Glomerular visceral epithelial cell (primary cell): ENCODE measurements at regions not wholly inside any gene's neighbourhood (a gene's known extent, or its start where the extent isn't known, plus 50 kb on each side); places are given as distances from the start of the nearest gene placed in this dataset.
A peak's percentile ranks its signal among the peaks of the same experiment; 100 is the strongest.

Experiments used
- DNase-seq: peaks from one replicate; pipeline ENCODE4 v3.0.0-alpha.2; 2016; ENCODE audit errors: extremely low spot score

GRCh38 chr5:105836268-105836667 lies 1834.5 kb downstream of the EFNA5 start:
- no peak for DNase-seq

GRCh38 chr5:105828821-105829220 lies 1841.9 kb downstream of the EFNA5 start:
- no peak for DNase-seq

DNA sequence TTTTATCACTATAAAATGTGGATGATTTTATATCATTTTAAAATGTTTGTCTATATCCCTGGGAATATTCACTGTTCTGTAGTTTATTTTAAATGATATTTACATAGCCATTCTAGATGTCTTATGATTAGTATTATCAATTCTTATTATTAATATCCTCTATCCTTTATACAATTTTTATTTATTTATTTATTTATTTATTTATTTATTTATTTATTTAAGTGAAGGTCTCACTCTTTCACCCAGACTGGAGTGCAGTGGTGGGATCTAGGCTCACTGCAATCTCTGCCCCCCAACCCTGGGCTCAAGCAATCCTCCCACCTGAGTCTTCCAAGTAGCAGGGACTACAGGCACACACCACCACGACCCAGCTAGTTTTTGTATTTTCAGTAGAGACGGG lies 1848.9 kb downstream of the EFNA5 start:
- no peak for DNase-seq

DNA sequence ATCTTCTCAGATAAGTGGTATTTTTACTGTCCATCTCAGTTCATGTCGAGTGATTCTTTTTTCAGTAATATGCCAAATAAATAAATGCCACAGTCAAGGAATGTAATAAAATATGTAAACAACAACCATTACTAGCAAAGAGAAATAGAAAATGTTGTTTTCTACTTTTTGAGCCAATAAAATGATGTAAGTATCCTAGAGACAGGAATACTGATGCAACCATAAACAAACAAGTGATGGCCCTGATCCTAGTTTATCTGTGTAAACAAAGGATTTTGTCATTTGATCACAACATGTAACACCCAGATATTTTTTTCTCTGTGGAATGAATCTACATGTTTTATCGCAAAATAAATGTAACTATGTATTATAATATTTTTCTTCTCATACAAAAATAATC lies 1852.8 kb downstream of the EFNA5 start:
- no peak for DNase-seq

DNA sequence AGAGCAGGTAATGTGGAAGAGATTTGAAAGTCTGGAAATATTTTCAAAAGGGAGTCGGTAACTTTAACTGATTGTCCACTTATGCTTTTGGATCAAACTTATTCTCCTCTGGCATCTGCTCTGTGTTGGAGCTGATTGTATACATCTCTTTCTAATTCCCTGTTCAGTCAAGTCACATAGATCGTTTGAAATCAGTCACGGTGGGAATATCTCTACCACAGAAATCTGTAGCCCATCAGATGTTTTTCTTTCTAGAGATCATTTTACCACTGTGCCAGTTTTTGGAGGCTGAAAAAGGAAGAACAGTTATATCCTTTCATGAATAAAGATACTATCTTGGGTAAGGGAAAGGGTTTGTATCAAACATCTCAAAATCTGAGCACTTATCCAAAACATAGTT lies 1853.3 kb downstream of the EFNA5 start:
- DNase-seq, result no peak

- no peak for DNase-seq
Observed at GRCh38 chr5:105816961-105817360, 1853.8 kb downstream of the EFNA5 start.

DNA sequence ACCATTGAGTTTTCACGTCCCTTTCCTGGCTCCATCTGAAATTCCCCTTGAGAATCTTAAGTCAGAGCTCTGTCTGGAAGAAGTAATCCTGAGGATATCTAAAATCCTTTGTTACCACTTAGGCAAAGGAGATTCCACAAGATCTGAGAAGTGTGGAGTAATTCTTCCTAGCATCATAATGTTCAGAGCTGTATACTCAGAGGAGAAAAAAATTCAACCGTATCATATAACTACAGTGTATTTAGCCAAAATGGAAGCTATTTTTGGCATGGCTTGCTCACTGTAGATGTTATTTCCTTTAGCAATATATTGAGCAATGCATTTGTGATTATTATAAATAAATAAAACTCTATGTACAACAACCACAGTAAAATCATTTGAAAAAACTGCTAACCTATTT lies 1858.4 kb downstream of the EFNA5 start:
- DNase-seq, result no peak

DNA sequence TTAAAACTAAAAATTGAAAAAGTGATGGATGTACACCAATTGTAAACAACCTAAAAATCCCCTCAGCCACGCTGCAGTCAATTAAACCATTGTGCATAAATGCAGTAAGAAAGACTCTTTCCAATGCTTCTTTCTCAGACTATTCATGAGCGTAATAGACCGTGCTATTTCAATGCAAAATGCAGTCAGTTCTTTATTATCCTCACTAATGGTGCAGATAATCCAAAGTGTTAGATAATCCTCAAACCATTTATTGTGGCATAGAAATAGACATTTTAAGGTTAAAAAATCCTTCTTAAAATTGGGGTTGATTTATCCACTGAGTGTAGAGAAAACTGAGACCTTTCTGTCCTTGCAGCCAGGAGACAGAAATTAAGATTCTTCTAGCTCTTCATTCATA lies 1862.8 kb downstream of the EFNA5 start:
- DNase-seq, result no peak

DNA sequence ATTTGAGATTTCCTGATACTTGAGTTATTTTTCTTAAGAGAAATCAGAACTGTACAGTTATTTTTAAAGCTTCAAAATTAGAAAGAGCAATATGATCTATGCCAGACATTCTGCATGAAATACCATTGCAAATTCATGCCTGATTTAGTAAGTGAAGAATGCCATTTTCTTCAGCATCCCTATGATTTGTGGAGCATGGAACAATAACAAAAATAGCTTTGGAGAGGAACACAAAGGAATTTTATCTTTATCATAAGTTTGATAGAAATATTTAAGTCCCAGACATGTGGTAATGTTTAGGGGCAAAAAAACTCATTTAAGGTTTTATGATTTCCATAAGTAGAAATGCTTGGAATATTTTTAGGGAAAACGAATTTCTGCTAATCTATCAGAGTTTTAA lies 1863.4 kb downstream of the EFNA5 start:
- DNase-seq, result no peak

GRCh38 chr5:105806596-105806995 lies 1864.1 kb downstream of the EFNA5 start:
- DNase-seq, result no peak

GRCh38 chr5:105803431-105803830 lies 1867.3 kb downstream of the EFNA5 start:
- DNase-seq, result no peak

DNA sequence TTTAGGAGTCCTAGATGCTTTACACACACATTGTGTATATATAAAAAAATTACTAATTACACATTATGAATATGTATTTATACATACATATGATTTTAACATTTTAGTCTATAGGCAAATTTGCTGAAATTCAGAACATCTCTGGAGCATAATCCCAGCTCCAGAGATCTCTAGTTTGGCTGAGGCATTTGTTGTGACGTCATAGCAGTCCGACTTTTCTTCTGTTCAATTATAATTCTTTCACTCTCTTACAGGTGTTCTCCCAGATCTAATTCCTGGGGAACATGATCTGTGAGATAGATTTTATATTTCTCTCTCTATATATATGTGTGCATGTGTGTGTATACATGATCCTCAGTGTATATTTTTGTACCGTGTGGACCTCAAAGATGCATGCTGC lies 1876.2 kb downstream of the EFNA5 start:
- no peak for DNase-seq

- no peak for DNase-seq
Observed at GRCh38 chr5:105789246-105789645, 1881.5 kb downstream of the EFNA5 start.

DNA sequence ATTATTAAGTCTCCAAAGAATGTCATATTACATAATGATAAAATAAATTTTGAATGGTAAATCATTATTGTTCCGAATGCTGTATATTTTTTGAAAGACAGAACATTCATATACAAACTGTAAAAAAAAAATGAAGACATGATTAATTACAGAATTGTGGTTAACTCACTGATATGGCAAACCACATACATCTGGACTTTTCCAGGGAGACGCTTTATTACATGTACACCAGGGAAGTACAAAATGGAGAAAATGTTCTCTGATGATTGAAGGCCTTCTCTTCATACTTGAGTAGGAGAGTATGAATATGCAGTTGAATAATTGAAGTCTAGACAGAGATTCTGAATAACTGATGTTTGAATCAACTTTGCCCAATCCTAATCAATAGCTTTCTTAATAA lies 1886.9 kb downstream of the EFNA5 start:
- no peak for DNase-seq

DNA sequence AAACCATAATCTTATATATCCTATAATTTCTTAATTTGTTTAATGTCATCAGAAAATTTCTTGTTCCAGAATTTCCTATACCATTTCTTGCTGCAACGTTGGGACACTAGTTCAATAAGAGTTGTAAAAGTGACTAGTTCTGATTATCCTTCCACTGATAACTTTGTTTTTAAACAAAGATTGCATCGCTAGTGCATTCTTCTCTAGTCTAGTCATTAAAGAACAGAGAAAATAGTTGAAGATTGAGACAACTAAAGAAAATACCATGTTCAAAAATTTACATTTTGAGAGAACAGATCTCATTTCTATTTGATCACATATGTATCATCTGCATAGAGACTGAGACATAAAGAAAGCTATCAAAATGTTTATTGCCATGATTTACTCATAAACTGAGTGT lies 1888.2 kb downstream of the EFNA5 start:
- no peak for DNase-seq

DNA sequence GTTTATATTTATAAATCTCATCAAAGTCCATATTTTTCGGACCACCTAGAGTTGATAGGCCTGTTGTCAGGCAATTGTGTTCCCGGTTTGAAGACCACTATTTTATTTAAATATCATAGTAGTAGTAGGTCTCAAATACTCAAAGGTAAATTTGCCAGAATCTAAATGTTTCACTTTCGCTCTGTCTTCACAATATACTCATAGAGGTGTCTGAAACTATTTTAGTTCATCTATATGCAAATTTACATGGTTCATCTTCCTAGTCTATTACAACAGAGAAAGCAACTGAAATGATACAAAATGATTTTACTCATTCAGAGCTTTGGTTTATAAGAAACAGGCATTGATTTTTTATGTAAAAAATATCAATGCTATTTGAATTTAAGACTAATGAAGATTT lies 1897.5 kb downstream of the EFNA5 start:
- DNase-seq, result no peak

- DNase-seq, result no peak
Observed at GRCh38 chr5:105767267-105767666, 1903.5 kb downstream of the EFNA5 start.

- DNase-seq, result no peak
Observed at GRCh38 chr5:105762728-105763127, 1908.0 kb downstream of the EFNA5 start.

- DNase-seq, result peak; percentile 27
Observed at GRCh38 chr5:105754056-105754455, 1916.7 kb downstream of the EFNA5 start.

DNA sequence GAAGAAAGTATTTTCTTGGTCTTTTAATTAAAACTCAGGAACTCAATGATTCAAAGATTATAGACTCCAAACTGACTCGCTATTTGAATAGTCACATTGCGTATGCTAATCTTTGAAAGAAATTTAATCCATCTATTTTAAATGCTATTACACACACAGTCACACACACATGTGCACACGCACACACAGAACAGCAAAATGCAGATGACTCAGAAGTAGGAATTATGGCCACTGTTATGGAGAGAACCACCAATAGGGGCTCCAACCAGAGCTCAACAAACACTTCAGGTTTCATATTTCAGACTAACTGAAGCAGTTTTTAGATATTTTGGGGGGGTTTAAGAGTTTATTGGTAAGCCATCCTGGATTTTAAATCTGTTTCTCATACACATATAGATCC lies 1917.9 kb downstream of the EFNA5 start:
- DNase-seq, result no peak

DNA sequence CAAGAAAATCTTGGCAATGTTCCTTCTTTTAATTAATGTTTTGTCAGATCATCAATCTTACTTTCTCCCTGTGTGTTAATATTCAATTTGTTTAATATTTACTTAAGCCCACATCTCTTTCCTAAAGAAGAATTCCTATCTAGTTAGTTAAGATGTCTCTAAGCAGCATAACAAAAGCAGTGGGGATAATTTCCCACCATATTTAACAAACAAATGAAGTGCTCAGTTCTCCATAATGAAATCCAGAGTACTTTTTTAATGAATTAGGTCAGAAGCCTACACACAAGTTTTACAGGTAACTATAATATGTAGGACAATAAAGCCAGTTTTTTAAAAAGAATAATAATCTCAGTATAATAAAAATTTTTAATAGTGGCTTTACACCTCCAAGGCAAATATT lies 1918.8 kb downstream of the EFNA5 start:
- DNase-seq, result no peak

GRCh38 chr5:105745111-105745510 lies 1925.6 kb downstream of the EFNA5 start:
- no peak for DNase-seq

- DNase-seq, result no peak
Observed at GRCh38 chr5:105740242-105740641, 1930.5 kb downstream of the EFNA5 start.

DNA sequence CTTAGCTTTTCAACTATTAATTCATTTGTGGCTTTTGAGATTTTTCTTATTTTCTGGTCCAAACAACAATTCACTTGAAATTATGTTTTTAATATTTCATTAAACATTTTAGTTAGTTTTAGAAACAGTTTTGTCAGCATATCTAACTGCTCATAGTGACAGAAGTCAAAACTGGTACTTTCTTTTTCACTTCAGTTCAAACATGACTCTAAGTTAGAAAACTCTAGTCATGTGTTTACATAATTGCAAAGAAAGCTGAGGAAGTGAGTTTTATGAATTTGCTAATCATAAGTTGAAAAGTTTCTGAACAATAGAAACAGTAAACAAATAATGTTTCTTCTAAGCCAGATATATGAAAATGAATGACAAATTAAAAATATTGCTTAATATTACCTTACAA lies 1931.0 kb downstream of the EFNA5 start:
- no peak for DNase-seq

DNA sequence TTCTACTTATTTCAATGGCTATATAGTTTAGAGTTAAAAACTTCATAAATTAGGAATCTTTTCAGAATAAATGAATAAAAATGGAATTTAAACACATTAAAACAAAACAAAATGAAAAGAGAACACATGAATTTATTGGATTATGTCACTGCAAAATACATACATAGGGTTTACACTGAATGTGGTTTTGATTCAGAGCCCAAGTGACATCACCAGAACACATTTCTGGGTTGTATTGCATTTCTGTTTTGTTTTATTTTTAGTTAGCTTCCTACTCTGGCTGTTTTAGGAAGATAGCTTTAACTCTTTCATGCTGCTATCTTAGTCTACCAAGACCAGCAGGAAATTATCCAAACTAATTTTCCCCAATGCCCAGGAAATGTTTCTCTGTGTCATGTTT lies 1935.0 kb downstream of the EFNA5 start:
- no peak for DNase-seq
